HG03571 (cell line): ENCODE measurements at regions not wholly inside any gene's neighbourhood (a gene's known extent, or its start where the extent isn't known, plus 50 kb on each side); places are given as distances from the start of the nearest gene placed in this dataset.
"Not testable (repeated sequence)": the region's sequence is repeated elsewhere in the genome, so short reads cannot be mapped to it uniquely, and the experiment has no call there.

Experiments used
- ATAC-seq: cut with Tn5 transposase; IDR thresholded peaks from one replicate; pipeline ENCODE4 v1.9.1; 2021; ENCODE audit not compliant: unreplicated experiment

DNA sequence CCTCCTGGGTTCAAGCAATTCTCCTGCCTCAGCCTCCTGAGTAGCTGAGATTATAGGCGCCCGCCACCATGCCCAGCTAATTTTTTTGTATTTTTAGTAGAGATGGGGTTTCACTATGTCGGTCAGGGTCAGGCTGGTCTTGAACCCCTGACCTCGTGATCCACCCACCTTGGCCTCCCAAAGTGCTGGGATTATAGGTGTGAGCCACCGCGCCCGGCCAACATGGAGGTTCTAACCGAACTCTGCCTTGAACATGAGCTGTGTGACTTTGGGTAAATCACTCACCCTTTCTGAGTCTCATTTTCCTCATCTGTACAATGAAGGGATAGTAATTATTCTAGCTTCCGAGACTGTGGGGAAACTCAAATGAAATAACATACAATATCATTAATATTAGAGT, 133.5 kb upstream of the RFLNA start:
- not testable (repeated sequence) for ATAC-seq

- no peak for ATAC-seq
Measured at GRCh38 chr12:124162151-124163110, 132.5 kb upstream of the RFLNA start.

- ATAC-seq = no peak
Measured at GRCh38 chr12:124165695-124166094, 129.2 kb upstream of the RFLNA start.

GRCh38 chr12:124167141-124167540, 127.8 kb upstream of the RFLNA start:
- no peak for ATAC-seq

DNA sequence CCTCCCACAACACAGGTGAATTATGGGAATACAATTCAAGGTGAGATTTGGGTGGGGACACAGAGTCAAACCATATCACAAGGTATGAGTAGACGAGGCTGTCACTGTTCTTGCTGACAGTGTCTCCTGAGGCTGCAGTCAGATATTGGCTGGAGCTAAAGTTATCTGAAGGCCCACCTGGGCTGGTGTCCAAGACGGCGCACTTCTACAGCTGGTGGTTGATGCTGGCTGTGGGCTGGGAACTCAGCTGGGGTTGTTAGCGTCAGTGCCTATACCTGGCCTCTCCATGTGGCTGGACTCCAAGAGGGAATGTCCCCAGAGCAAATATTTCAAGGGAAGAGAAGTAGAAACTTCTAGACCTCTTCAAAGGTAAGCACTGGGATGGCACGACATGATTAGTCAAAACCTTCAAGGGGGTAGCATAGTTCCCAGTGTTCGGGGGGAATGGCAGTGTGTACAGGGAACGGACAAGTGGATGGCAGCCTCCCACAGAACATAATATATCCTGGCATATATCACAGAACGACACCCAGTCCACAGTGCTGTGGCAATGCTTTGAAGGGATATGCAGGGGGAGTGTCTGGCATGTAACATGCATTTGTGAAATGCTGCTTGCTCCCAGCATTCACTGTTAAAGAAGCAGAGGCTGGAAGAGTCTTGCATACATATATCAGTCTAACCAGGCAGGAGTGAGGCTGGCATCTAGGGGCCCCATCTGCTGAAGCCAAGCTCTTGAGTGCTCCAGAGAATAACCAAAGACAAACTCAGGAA, 126.7 kb upstream of the RFLNA start:
- no peak for ATAC-seq

DNA sequence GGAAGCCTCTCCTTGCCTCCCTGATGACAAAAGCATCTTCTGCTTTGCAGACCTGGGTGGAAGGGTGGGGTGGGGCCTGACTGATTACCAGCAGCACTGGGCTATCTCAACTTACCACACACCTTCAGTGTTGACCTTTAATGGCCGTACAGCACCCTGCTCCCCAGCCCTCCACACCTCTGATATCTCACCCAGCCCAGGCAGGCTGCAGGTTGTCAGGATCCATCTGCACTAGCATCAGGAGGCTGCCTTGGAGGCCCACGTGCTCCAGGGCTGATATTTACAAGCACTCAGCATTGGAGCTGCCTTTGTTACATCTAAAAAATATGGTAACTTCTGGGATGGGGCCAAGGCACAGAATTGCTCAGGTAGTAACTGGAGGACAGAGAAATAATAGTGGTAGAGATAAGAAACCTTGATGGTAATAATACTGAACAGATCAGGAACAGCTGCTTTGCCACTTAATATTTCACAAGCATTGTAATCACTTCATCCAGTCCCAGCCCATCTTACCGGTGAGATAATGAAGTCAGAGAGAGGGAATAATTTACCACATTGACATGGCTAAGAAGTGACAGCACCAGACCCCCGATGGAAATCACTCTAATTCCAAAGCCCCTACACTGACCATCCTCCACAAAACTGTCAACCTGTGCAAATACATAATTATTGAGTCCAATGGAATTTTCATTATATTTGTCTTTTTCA, 125.2 kb upstream of the RFLNA start:
- no peak for ATAC-seq

DNA sequence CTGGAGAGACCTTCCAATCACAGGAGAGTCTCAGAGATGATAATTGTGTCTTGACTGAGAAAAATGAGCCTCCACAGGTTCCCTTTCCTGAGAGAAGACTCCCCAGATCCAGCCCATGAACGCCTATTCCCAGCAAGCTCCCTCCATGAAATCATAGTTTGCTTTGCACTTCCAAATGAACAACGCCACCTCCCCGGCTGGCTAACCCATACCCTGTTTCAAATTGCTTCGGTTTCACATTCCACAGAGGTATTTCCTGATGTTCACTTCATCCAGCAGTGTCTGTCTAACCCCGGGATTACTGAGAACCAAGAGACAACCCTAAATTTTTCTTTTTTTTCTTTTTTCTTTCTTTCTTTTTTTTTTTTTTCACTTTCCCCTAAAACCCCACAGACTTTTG, 124.1 kb upstream of the RFLNA start:
- no peak for ATAC-seq

GRCh38 chr12:124171231-124171979, 123.5 kb upstream of the RFLNA start:
- ATAC-seq = no peak

DNA sequence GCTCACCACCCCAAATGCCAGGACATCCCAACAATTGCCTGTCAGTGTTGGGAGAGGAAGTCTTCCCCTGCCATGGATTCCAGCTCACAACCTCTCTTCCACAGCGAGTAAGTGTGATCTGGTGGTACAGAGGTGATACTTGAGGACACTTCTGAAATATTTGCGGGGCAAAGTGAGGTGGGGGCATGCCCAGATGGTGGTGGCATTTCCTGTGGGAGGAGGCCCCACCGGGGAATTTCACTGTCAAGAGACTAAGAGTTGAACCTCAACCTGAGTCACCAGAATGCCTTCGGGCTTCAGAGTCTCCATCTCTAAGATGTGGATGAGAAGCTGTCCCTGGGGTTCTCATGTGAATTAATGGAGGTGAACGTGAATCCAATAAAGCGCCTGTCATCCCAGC, 122.3 kb upstream of the RFLNA start:
- ATAC-seq = no peak

- no peak for ATAC-seq
Measured at GRCh38 chr12:124173692-124174091, 121.2 kb upstream of the RFLNA start.

GRCh38 chr12:124174451-124175348, 120.2 kb upstream of the RFLNA start:
- no peak for ATAC-seq

GRCh38 chr12:124175704-124176103, 119.2 kb upstream of the RFLNA start:
- ATAC-seq = no peak

DNA sequence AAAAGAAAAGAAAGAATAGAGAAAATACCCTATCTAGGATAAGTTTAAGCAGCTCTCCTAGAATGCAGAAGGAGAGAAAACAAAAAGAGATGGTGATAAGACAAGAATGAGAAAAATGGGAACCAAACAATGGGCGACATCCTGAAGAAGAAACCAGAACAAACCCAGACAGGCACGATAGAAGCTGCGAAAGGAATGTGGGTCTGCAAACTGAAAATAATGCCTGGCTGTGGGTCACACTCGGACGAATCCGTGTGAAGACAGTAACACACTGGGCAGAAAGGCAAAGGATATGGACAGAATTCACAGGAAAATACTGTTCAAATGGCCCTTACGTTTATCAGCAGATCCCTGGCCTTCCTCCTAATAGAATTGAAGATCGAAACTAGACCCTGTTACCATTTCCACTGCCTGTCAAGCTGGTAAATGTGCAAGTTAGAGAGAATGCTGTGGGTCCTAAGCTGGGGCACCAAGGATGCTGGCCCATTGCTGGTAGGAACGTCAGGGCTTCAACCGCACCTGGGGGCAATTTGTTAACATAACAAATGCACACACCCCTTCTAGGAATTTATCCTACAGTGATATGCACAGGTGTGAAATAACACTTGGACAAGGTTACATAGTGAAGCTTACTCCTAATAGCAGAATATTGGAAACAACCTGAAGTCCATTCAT, 117.5 kb upstream of the RFLNA start:
- ATAC-seq = no peak

- no peak for ATAC-seq
Measured at GRCh38 chr12:124177951-124178316, 117.0 kb upstream of the RFLNA start.

- ATAC-seq = no peak
Measured at GRCh38 chr12:124179936-124180607, 114.8 kb upstream of the RFLNA start.

DNA sequence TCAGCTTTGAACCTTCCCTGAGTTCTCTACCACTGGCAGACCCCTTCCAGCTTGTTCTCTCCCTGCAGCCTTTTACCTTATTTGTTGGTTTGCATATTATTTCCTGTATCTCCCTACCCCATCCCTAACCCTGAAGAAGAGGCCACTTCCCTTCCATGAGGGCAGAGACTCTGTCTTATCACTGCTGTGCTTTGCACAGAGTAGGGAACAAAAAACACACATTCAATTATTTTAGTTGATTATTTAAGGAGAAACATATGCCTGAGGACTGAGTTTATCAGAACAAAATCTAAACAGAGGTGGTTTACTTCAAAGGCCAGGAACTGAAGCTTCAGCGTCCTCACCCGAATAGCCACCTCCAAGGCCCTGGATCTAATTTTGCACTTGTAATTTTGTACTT, 111.7 kb upstream of the RFLNA start:
- no peak for ATAC-seq

GRCh38 chr12:124184456-124184855, 110.4 kb upstream of the RFLNA start:
- ATAC-seq = no peak

GRCh38 chr12:124185971-124186686, 108.8 kb upstream of the RFLNA start:
- ATAC-seq = no peak
